Right lobe of liver (tissue), 6 donors: ENCODE measurements at regions not wholly inside any gene's neighbourhood (a gene's known extent, or its start where the extent isn't known, plus 50 kb on each side); places are given as distances from the start of the nearest gene placed in this dataset.

Experiments
- ATAC-seq, 4 donors: fragments of 200-7000 bp; cut with Tn5 transposase; one replicate each; pipeline ENCODE4 v1.9.1; 2020; ENCODE audit warnings: mild to moderate bottlenecking in 4 of 4, moderate library complexity in 4 of 4
- DNase-seq, 3 donors: peaks; one replicate each; pipeline ENCODE4 v3.0.0-alpha.2; 2020
- H3K27ac ChIP-seq, 3 donors: fragments of 200-600 bp; one replicate each; pipeline ENCODE4 v1.8.0; 2022
- H3K27me3 ChIP-seq, 2 donors: fragments of 200-600 bp; one replicate each; pipeline ENCODE4 v1.8.0; 2022
- H3K36me3 ChIP-seq, 4 donors: fragments of 200-600 bp; sonication (generic) in 1 of 4; one replicate each; pipeline versions ENCODE4 v1.5.1 to v1.8.0; 2017 to 2022; ENCODE audit warnings: control low read depth in 1 of 4
- H3K4me1 ChIP-seq, 4 donors: fragments of 200-600 bp; sonication (generic) in 1 of 4; one replicate each; pipeline versions ENCODE4 v1.5.1 to v1.8.0; 2017 to 2022; ENCODE audit warnings: control low read depth in 1 of 4
- H3K4me3 ChIP-seq, 3 donors: fragments of 200-600 bp; one replicate each; pipeline ENCODE4 v1.8.0; 2022
- H3K9me3 ChIP-seq, 4 donors: fragments of 200-600 bp; sonication (generic) in 1 of 4; one replicate each; pipeline versions ENCODE4 v1.5.1 to v1.8.0; 2017 to 2022; ENCODE audit warnings: control low read depth in 1 of 4
- CTCF ChIP-seq, 4 donors: fragments of 200-600 bp in 3 of 4; fragments of 450-650 bp in 1 of 4; IDR thresholded peaks; one replicate each; pipeline versions ENCODE4 v1.5.1 to v1.8.0; 2016 to 2022; ENCODE audit warnings: antibody characterized with exemption in 4 of 4, mild to moderate bottlenecking in 2 of 4
- POLR2A ChIP-seq: fragments of 450-650 bp; IDR thresholded peaks from one replicate; pipeline ENCODE4 v1.6.1; 2017; ENCODE audit warnings: antibody characterized with exemption, mild to moderate bottlenecking
- WGBS: methylation state at CpG from one replicate; pipeline ENCODE4 v1.1.6; 2018; ENCODE audit warnings: low coverage, low lambda C conversion rate; ENCODE audit not compliant: insufficient coverage; ENCODE audit errors: missing lambda C conversion rate; 5-methylcytosine and 5-hydroxymethylcytosine counted together
- intact Hi-C, 2 donors: fragments of 100-400 bp; cut with DNase I; formaldehyde crosslinking; loops; one replicate each; pipeline versions ENCODE4 v1.11.2 to v1.14.1; 2022
- donor health status: DM: no; HTN: yes; CAD: no.
- donor health status: DM: no; HTN: no; CAD: no.
- donor health status: DM: no; HTN: no; CAD: no.
- donor health status: DM: no; HTN: yes; CAD: no.
- donor health status: DM: no; HTN: yes; CAD: no.

GRCh38 chr6:125469915-125470314 lies 168.1 kb upstream of the HDDC2 start:
- no peaks in the 10 kb centered on the region for H3K9me3 ChIP-seq
- ATAC-seq (no peak), DNase-seq (no peak)
- no peak for TF ChIP-seq POLR2A
- TF ChIP-seq CTCF (IDR thresholded peaks at IDR 0.05): no peak
- intact Hi-C loops: no loop called here
- H3K27me3 ChIP-seq: no peaks in the 10 kb centered on the region
- 71% methylated on average over 2 of the region's 3 CpGs for WGBS
- no peak overlapping the region for H3K27ac ChIP-seq
- no peaks in the 10 kb centered on the region for H3K36me3 ChIP-seq
- H3K4me1 ChIP-seq: no peaks in the 10 kb centered on the region
- no peak overlapping the region for H3K4me3 ChIP-seq

- no peaks in the 10 kb centered on the region for H3K4me1 ChIP-seq
- DNase-seq (no peak), ATAC-seq (no peak)
- no peaks in the 10 kb centered on the region for H3K9me3 ChIP-seq
- no peaks in the 10 kb centered on the region for H3K27me3 ChIP-seq
- TF ChIP-seq POLR2A (no peak), CTCF (IDR thresholded peaks at IDR 0.05) (no peak)
- H3K27ac ChIP-seq: no peak overlapping the region
- H3K4me3 ChIP-seq: no peak overlapping the region
- 83% methylated on average over 1 of the region's 1 CpG for WGBS
- H3K36me3 ChIP-seq: no peaks in the 10 kb centered on the region
- intact Hi-C loops: no loop called here
These were observed 169.9 kb upstream of the HDDC2 start for GRCh38 chr6:125471667-125472066.

- Histone ChIP-seq H3K27me3 (no peaks in the 10 kb centered on the region), H3K36me3 (no peaks in the 10 kb centered on the region), H3K4me3 (no peak overlapping the region), H3K27ac (no peak overlapping the region), H3K4me1 (no peaks in the 10 kb centered on the region), H3K9me3 (no peaks in the 10 kb centered on the region)
- DNase-seq: no peak
- no peak for ATAC-seq
- intact Hi-C loops: no loop called here
- no peak for TF ChIP-seq CTCF (IDR thresholded peaks at IDR 0.05)
- TF ChIP-seq POLR2A: no peak
- WGBS: 22% methylated on average over 1 of the region's 1 CpG
These were observed 172.3 kb upstream of the HDDC2 start for GRCh38 chr6:125474061-125474460.

GRCh38 chr6:125477156-125477555 lies 175.4 kb upstream of the HDDC2 start:
- Histone ChIP-seq H3K9me3 (no peaks in the 10 kb centered on the region), H3K4me3 (no peak overlapping the region), H3K4me1 (no peaks in the 10 kb centered on the region), H3K27me3 (no peaks in the 10 kb centered on the region), H3K36me3 (no peaks in the 10 kb centered on the region), H3K27ac (no peak overlapping the region)
- WGBS: 54% methylated on average over 4 of the region's 4 CpGs
- intact Hi-C loops: no loop called here
- ATAC-seq (no peak), DNase-seq (no peak)
- TF ChIP-seq CTCF (IDR thresholded peaks at IDR 0.05) (no peak), POLR2A (no peak)

GRCh38 chr6:125477844-125478243 lies 176.1 kb upstream of the HDDC2 start:
- Histone ChIP-seq H3K36me3 (no peaks in the 10 kb centered on the region), H3K27me3 (no peaks in the 10 kb centered on the region), H3K4me1 (no peaks in the 10 kb centered on the region), H3K27ac (no peak overlapping the region), H3K4me3 (no peak overlapping the region), H3K9me3 (no peaks in the 10 kb centered on the region)
- no peak for ATAC-seq
- WGBS: 48% methylated on average over 3 of the region's 3 CpGs
- no peak for DNase-seq
- intact Hi-C loops: no loop called here
- TF ChIP-seq CTCF (IDR thresholded peaks at IDR 0.05): no peak
- TF ChIP-seq POLR2A: no peak
